HG02759 (cell line): ENCODE measurements at regions not wholly inside any gene's neighbourhood (a gene's known extent, or its start where the extent isn't known, plus 50 kb on each side); places are given as distances from the start of the nearest gene placed in this dataset.
"Not testable (repeated sequence)": the region's sequence is repeated elsewhere in the genome, so short reads cannot be mapped to it uniquely, and the experiment has no call there.

Source experiments
- ATAC-seq: cut with Tn5 transposase; IDR thresholded peaks from one replicate; pipeline ENCODE4 v1.9.1; 2021; ENCODE audit warnings: mild to moderate bottlenecking, moderate library complexity; ENCODE audit not compliant: unreplicated experiment

DNA sequence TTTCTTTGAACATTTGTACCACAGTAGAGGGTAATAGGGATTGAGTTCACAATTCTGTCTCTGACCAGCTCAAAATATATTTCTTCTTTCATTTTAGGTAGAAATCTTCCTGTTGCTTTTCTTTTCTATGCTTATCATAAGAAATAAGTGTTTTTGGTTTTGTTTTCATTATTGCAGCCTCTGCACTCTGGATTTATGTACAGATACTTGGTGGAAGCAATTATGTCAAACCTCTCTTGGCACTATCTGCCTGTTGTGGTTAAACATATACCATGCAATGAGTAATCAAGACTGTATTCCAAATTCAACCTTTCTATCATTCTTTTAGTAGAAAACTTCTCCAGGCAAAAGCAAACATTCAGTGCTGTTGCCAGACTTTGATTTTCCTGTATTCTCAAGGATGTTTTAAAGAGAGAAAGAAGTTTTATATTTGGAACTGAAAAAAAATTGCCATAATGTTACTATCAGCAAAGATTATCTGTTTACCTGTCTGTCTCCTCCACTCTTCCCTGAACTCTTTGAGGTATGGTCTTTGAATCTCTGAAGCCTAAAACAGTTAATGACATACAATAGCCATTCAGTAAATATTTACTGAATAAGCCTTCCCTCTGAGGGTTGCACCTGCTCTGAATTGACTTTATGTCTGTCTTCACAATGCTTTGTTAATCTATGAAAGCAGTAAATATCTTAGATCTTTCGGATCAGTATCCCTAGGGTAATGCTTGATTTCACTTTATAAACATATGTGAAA is 612.5 kb upstream of the PRR20A start:
- ATAC-seq, result no peak

DNA sequence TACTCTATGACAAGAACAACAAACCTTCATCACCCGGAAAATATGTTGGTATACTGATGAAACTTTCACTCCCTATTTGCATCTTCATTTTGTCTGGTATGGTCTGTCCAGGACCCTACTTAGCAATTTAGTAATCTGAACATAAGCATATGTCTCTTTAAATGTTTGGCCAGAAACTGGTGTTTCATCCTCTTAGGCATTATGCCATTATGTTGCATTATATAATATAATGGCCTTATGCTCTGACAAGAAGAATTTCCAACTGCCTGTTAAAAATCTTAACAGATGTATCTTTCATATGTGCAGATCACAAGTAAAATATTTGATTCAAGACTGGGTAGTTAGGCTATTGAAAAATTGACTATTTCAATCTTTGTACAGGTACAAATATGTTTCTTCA is 610.6 kb upstream of the PRR20A start:
- ATAC-seq, result no peak

DNA sequence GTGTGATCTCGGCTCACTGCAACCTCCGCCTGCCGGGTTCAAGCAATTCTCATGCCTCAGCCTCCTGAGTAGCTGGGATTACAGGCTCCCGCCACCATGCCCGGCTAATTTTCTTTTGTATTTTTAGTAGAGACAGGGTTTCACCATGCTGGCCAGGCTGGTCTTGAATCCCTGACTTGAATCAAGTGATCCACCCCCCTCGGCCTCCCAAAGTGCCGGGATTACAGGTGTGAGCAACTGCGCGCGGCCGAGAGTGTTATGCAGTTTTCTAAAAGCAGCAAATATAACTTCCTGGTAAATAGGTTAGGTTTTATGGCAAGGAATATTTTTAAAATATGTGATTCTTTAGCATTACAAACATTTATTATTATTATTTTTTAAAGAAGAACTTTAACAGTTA is 592.8 kb upstream of the PRR20A start:
- ATAC-seq, result not testable (repeated sequence)

DNA sequence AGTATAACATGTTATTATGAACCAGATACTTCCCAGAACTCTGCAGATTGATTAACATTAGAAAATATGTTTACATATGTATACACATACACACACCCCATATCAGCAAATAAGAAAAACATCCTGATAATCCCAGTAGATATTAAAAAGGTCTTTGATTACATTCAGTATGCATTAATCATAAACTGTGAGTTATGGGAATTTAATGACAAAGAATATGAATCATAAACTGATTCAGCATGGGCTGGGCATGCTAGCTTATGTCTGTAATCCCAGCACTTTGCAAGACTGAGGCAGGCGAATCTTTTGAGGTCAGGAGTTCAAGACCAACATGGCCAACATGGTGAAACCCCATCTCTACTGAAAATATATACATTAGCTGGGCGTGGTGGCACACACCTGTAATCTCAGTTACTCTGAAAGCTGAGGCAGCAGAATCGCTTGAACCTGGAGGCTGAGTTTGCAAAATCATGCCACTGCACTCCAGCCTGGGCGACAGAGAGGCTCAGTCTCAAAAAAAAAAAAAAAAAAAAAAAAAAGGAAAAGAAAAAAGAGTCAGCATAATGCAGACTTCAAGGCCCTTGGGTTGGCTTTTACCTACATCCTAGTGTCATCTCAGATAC is 581.9 kb upstream of the PRR20A start:
- no peak for ATAC-seq

GRCh38 chr13:56561327-56561726 is 579.4 kb upstream of the PRR20A start:
- no peak for ATAC-seq

DNA sequence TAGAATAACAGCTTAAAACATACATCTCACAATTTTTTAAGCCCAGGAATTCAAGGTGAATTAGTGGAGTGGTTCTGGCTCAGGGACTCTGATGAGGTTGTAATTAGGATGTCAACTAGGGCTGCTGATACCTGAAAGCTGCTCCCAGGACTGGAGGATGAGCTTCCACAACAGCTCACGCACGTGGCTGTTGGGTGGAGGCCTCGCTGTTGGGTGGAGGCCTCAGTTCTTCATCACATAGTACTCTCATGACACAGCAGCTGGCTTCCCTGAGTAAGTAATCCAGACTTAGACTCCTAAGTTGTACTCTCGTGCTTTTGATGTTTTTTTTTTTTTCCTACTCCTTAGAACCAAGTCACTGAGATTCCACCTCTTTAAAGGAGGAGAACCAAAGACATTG is 577.1 kb upstream of the PRR20A start:
- ATAC-seq, result no peak

DNA sequence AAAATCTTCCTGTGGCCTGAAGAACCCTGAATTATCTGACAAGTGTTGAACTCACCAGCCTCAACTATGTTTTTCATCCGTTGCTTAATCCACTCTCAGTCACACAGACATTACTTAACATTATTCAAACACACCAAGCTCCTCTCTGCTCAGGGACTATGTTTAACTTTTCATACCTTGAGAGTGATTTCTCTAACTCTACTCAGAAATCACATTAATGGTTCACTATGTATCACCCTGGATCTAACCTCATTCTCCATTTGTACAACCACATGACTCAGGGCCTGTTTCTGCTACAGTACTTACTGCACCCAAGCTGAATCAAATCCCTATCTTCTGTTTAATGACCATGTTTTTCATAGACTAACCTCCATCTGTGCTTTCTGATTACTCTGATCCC is 553.7 kb upstream of the PRR20A start:
- ATAC-seq, result no peak

DNA sequence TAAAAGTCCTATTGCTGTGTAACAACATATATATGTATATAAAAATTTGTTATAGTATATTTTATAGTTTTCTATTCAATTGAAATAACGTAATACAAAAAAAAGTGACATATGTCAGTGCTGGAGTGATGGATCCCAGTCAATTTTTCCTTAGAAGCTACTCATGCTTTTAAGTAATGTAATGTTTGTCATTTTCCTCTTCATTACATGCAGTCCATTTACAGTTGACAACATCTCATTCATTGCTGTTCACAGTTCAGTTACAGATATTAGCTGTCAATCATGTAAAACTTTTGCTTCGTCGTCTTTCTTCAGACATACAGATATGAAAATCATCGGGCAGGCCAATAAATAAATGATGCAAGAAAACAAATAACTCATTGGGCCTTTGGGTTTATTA is 525.1 kb upstream of the PRR20A start:
- ATAC-seq, result no peak

GRCh38 chr13:56622840-56623239 is 517.9 kb upstream of the PRR20A start:
- ATAC-seq, result no peak

GRCh38 chr13:56628886-56629285 is 511.8 kb upstream of the PRR20A start:
- ATAC-seq, result not testable (repeated sequence)

- ATAC-seq, result not testable (repeated sequence)
These were observed 509.7 kb upstream of the PRR20A start for GRCh38 chr13:56631060-56631459.

GRCh38 chr13:56653043-56653442 is 487.7 kb upstream of the PRR20A start:
- no peak for ATAC-seq

DNA sequence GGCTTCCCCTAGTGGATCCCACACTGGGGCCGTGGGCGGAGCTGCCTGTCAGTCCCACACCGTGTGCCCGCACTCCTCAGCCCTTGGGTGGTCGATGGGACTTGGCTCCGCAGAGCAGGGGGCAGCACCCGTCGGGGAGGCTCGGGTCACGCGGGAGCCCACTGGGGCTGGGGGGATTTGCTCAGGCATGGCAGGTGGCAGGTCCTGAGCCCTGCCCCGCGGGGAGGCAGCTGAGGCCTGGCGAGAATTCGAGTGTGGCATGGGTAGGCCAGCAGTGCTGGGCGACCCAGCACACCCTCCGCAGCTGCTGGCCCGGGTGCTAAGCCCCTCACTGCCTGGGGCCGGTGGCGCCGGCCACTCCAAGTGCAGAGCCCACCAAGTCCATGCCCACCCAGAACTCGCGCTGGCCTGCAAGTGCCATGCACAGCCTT is 481.7 kb upstream of the PRR20A start:
- no peak for ATAC-seq

GRCh38 chr13:56670563-56670962 is 470.2 kb upstream of the PRR20A start:
- no peak for ATAC-seq

- ATAC-seq, result no peak
These were observed 459.3 kb upstream of the PRR20A start for GRCh38 chr13:56681404-56681803.

- no peak for ATAC-seq
These were observed 453.6 kb upstream of the PRR20A start for GRCh38 chr13:56687131-56687530.

DNA sequence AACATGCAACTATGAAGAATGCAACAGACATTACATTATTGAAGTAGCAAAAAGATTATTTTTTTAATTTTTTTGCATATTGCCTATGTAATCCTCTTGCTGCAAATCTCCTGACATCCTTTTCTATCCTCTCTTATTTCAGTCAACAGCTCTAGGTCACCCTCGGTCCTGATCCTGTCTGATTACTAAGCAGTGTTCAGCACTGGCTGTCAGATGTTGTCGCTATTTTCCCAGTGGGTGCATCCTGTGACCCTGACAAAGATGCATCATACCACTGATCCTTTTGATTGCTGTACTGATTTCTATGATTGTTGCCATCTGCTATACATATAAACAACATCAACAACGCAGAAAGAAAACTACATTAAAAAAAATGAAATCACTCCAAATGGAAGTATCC is 443.7 kb upstream of the PRR20A start:
- ATAC-seq, result no peak

- no peak for ATAC-seq
These were observed 440.4 kb upstream of the PRR20A start for GRCh38 chr13:56700324-56700723.

- ATAC-seq, result no peak
These were observed 434.2 kb upstream of the PRR20A start for GRCh38 chr13:56706485-56706884.

GRCh38 chr13:56713656-56714055 is 427.1 kb upstream of the PRR20A start:
- ATAC-seq, result no peak

DNA sequence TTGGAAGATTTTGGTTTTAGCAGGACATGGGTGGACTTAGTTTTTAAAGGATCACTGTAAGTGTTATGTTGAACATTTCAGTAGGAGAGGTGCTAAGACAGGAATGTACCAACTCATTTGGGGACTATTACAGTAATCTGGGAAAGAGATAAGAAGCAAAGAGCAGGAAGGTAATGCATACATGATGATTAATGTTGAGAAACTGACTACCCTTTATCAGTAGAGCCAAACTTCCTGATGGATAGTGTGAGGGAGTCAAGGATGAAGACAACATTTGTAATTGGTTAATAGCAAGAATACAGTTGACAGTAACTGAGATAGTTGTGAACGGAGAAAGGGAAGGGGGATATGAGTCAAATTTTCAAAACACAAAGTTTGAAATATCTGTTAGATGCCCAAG is 421.9 kb upstream of the PRR20A start:
- no peak for ATAC-seq

- no peak for ATAC-seq
These were observed 419.9 kb upstream of the PRR20A start for GRCh38 chr13:56720841-56721240.

DNA sequence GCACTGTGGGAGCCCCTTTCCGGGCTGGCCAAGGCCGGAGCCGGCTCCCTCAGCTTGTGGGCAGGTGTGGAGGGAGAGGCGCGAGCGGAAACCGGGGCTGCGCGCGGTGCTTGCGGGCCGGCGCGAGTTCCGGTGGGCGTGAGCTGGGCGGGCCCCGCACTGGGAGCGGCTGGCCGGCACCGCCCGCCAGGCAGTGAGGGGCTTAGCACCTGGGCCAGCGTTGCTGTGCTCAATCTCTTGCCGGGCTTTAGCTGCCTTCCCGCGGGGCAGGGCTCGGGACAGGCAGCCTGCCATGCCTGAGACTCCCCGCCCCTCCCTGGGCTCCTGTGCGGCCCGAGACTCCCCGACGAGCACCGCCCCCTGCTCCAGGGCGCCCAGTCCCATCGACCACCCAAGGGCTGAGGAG is 405.2 kb upstream of the PRR20A start:
- no peak for ATAC-seq
